T-cell (primary cell): ENCODE measurements at regions not wholly inside any gene's neighbourhood (a gene's known extent, or its start where the extent isn't known, plus 50 kb on each side); places are given as distances from the start of the nearest gene placed in this dataset.

Experiments
- ATAC-seq, 4 experiments: fragments of 200-7000 bp in 3 of 4; fragments of 150-1000 bp in 1 of 4; cut with Tn5 transposase; replicated peaks in 1 of 4; 1 replicate in 3 of 4; 2 replicates in 1 of 4; pipeline ENCODE4 v1.10.0; 2021; ENCODE audit warnings: moderate library complexity in 3 of 4, mild to moderate bottlenecking in 2 of 4, moderate number of reproducible peaks in 1 of 4
- CTCF ChIA-PET, 2 donors: fragments of 300-600 bp; sonication (Branson Sonifier 250); formaldehyde crosslinking; loops; one replicate each; lab custom pipeline; 2022; ENCODE audit warnings: antibody characterized with exemption in 2 of 2; lab: Charles Lee
- POLR2A ChIA-PET, 2 donors: fragments of 300-600 bp; sonication (Branson Sonifier 250); formaldehyde crosslinking; loops; one replicate each; lab custom pipeline; 2022; ENCODE audit warnings: antibody characterized with exemption in 2 of 2; lab: Charles Lee
- DNase-seq, 35 experiments: peaks; one replicate each; pipeline versions ENCODE4 v3.0.0 to v3.0.0-alpha.2; 2013 to 2023
- H3K27ac ChIP-seq: one replicate; pipeline ENCODE4 v1.5.1; 2013; ENCODE audit warnings: low read length
- H3K27me3 ChIP-seq, 2 experiments: replicated peaks in 1 of 2; 1 replicate in 1 of 2; 2 replicates in 1 of 2; pipeline versions ENCODE4 v1.6.1 to v1.7.0; 2013; ENCODE audit warnings: low read length in 1 of 2, mixed read lengths in 1 of 2; ENCODE audit not compliant: control insufficient read depth in 2 of 2, insufficient read depth in 2 of 2; ENCODE audit errors: extremely low read depth in 1 of 2
- H3K36me3 ChIP-seq, 2 donors: 1 replicate in 1 of 2; 2 replicates in 1 of 2; pipeline versions ENCODE4 v1.6.1 to v1.7.0; 2013; ENCODE audit warnings: low read length in 1 of 2; ENCODE audit not compliant: control insufficient read depth in 2 of 2, insufficient read depth in 1 of 2; ENCODE audit errors: extremely low read depth in 1 of 2
- H3K4me1 ChIP-seq, 2 experiments: 1 replicate in 1 of 2; 2 replicates in 1 of 2; pipeline versions ENCODE4 v1.6.1 to v1.7.0; 2013; ENCODE audit warnings: low read length in 2 of 2, mixed read lengths in 1 of 2; ENCODE audit not compliant: insufficient read depth in 2 of 2, control insufficient read depth in 1 of 2; ENCODE audit errors: extremely low read depth in 1 of 2
- H3K4me3 ChIP-seq, 2 donors: 1 replicate in 1 of 2; 2 replicates in 1 of 2; pipeline versions ENCODE4 v1.5.1 to v1.7.0; 2013; ENCODE audit warnings: mild to moderate bottlenecking in 2 of 2, low read length in 1 of 2, moderate library complexity in 1 of 2; ENCODE audit not compliant: control insufficient read depth in 1 of 2; ENCODE audit errors: extremely low read depth in 1 of 2
- H3K9me3 ChIP-seq: 2 replicates; pipeline ENCODE4 v1.7.0; 2013
- H3K27ac Mint-ChIP-seq, 2 donors: one replicate each; pipeline ENCODE4 v1.8.0; 2020 to 2021; ENCODE audit warnings: mild to moderate bottlenecking in 2 of 2, mixed read lengths in 2 of 2
- H3K27me3 Mint-ChIP-seq, 2 donors: one replicate each; pipeline ENCODE4 v1.8.0; 2021 to 2022; ENCODE audit warnings: mixed read lengths in 2 of 2
- H3K36me3 Mint-ChIP-seq: one replicate; pipeline ENCODE4 v1.8.0; 2021; ENCODE audit warnings: mixed read lengths
- H3K4me1 Mint-ChIP-seq, 3 donors: one replicate each; pipeline ENCODE4 v1.8.0; 2020 to 2022; ENCODE audit warnings: mixed read lengths in 3 of 3, mild to moderate bottlenecking in 1 of 3
- H3K4me3 Mint-ChIP-seq, 3 donors: one replicate each; pipeline ENCODE4 v1.8.0; 2020 to 2022; ENCODE audit warnings: mild to moderate bottlenecking in 3 of 3, mixed read lengths in 3 of 3, moderate library complexity in 3 of 3
- H3K9me3 Mint-ChIP-seq, 3 donors: one replicate each; pipeline ENCODE4 v1.8.0; 2020 to 2022; ENCODE audit warnings: mixed read lengths in 3 of 3
- WGBS: methylation state at CpG from one replicate; pipeline ENCODE4 v1.1.5; 2013; ENCODE audit warnings: missing lambda C conversion rate; ENCODE audit not compliant: insufficient coverage; 5-methylcytosine and 5-hydroxymethylcytosine counted together

DNA sequence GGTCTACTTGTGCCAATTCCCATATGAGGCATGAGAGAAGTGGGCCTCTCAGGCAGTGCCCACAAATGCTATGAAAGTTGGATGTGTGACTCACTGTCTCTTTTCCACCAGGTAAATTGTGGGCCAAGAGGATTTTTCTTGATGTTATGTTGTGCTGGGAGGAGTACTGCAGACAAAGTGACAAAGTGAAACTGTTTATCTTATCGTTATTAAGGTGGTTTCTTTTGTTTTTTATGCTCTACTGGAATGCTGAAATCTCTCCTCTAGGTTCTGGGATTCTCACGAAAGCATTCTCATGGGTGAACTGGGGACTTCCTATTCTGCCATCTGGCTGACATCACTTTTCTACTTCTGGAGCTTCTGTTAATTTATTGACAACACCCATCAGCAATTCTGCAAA is 919.6 kb upstream of the EPHA6 start:
- Histone ChIP-seq H3K27ac (no peak overlapping the region), H3K27me3 (peaks cover 0 to 3% of the 10 kb centered on the region in 2 experiments), H3K4me3 (no peak overlapping the region), H3K4me1 (no peaks in the 10 kb centered on the region), H3K36me3 (no peaks in the 10 kb centered on the region), H3K9me3 (no peaks in the 10 kb centered on the region)
- no CpG with 5 or more reads among the region's 2 CpGs for WGBS
- no peak for DNase-seq
- ATAC-seq = no peak
- H3K36me3 Mint-ChIP-seq = no peaks in the 10 kb centered on the region
- no peak overlapping the region for H3K27ac Mint-ChIP-seq
- peaks cover 3 to 12% (median 11%) of the 10 kb centered on the region in 3 donors for H3K9me3 Mint-ChIP-seq
- POLR2A ChIA-PET = no interaction called here
- H3K4me1 Mint-ChIP-seq = no peaks in the 10 kb centered on the region
- no peaks in the 10 kb centered on the region for H3K27me3 Mint-ChIP-seq
- CTCF ChIA-PET = no interaction called here
- no peak overlapping the region for H3K4me3 Mint-ChIP-seq

- no CpG with 5 or more reads among the region's 2 CpGs for WGBS
- no peak for DNase-seq
- POLR2A ChIA-PET = no interaction called here
- no peaks in the 10 kb centered on the region for H3K4me1 ChIP-seq
- no peak overlapping the region for H3K27ac ChIP-seq
- CTCF ChIA-PET = no interaction called here
- Mint-ChIP-seq H3K9me3 (peaks cover 3 to 12% (median 4%) of the 10 kb centered on the region in 3 donors), H3K4me1 (no peaks in the 10 kb centered on the region), H3K27ac (no peak overlapping the region), H3K4me3 (no peak overlapping the region), H3K27me3 (no peaks in the 10 kb centered on the region), H3K36me3 (no peaks in the 10 kb centered on the region)
- H3K9me3 ChIP-seq = no peaks in the 10 kb centered on the region
- ATAC-seq = no peak
- H3K4me3 ChIP-seq = no peak overlapping the region
- H3K27me3 ChIP-seq = no peaks in the 10 kb centered on the region
- no peaks in the 10 kb centered on the region for H3K36me3 ChIP-seq
Observed at GRCh38 chr3:95899494-95899893, 914.9 kb upstream of the EPHA6 start.

DNA sequence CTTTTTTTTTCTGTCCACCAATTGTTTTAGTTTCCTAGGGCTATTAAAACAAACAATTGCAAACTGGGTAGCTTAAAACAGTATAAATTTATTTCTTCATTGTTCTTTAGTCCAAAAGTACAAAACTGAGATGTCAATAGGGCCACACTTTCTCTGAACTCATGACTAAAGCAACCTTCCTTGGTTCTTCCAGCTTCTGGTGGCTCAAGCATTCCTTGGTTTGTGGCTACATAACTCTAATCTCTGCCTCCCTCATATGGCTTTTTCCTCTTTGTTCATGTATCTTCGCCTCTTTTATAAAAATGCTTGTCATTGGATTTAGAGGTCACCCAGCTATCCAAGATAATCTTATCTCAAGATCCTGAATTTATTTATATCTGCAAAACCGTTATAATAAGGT is 914.5 kb upstream of the EPHA6 start:
- Histone ChIP-seq H3K27me3 (no peaks in the 10 kb centered on the region), H3K4me3 (no peak overlapping the region), H3K9me3 (no peaks in the 10 kb centered on the region), H3K4me1 (no peaks in the 10 kb centered on the region), H3K27ac (no peak overlapping the region), H3K36me3 (no peaks in the 10 kb centered on the region)
- ChIA-PET POLR2A (no interaction called here), CTCF (no interaction called here)
- ATAC-seq (no peak), DNase-seq (no peak)
- Mint-ChIP-seq H3K4me3 (no peak overlapping the region), H3K36me3 (no peaks in the 10 kb centered on the region), H3K27me3 (no peaks in the 10 kb centered on the region), H3K27ac (no peak overlapping the region), H3K4me1 (no peaks in the 10 kb centered on the region), H3K9me3 (peaks cover 3 to 12% (median 4%) of the 10 kb centered on the region in 3 donors)
- no CpG with 5 or more reads among the region's 2 CpGs for WGBS

- Histone ChIP-seq H3K4me1 (no peaks in the 10 kb centered on the region), H3K36me3 (no peaks in the 10 kb centered on the region), H3K27me3 (no peaks in the 10 kb centered on the region), H3K9me3 (no peaks in the 10 kb centered on the region), H3K27ac (no peak overlapping the region), H3K4me3 (no peak overlapping the region)
- no peak overlapping the region for H3K4me3 Mint-ChIP-seq
- H3K4me1 Mint-ChIP-seq = no peaks in the 10 kb centered on the region
- H3K27me3 Mint-ChIP-seq = no peaks in the 10 kb centered on the region
- peaks cover 0 to 12% (median 3%) of the 10 kb centered on the region in 3 donors for H3K9me3 Mint-ChIP-seq
- H3K36me3 Mint-ChIP-seq = no peaks in the 10 kb centered on the region
- CTCF ChIA-PET = no interaction called here
- ATAC-seq (no peak), DNase-seq (no peak)
- no peak overlapping the region for H3K27ac Mint-ChIP-seq
- POLR2A ChIA-PET = no interaction called here
Observed at GRCh38 chr3:95901948-95902347, 912.4 kb upstream of the EPHA6 start.

- Histone ChIP-seq H3K4me1 (no peaks in the 10 kb centered on the region), H3K36me3 (no peaks in the 10 kb centered on the region), H3K27me3 (no peaks in the 10 kb centered on the region), H3K9me3 (no peaks in the 10 kb centered on the region), H3K4me3 (no peak overlapping the region), H3K27ac (no peak overlapping the region)
- no peaks in the 10 kb centered on the region for H3K36me3 Mint-ChIP-seq
- no peaks in the 10 kb centered on the region for H3K27me3 Mint-ChIP-seq
- H3K4me3 Mint-ChIP-seq = no peak overlapping the region
- DNase-seq (no peak), ATAC-seq (no peak)
- WGBS = no CpG with 5 or more reads among the region's 1 CpG
- peaks cover 0 to 3% (median 2%) of the 10 kb centered on the region in 3 donors for H3K9me3 Mint-ChIP-seq
- CTCF ChIA-PET = no interaction called here
- POLR2A ChIA-PET = no interaction called here
- H3K27ac Mint-ChIP-seq = no peak overlapping the region
- H3K4me1 Mint-ChIP-seq = no peaks in the 10 kb centered on the region
Observed at GRCh38 chr3:95905182-95905581, 909.2 kb upstream of the EPHA6 start.

GRCh38 chr3:95911767-95912166 is 902.6 kb upstream of the EPHA6 start:
- Histone ChIP-seq H3K4me3 (no peak overlapping the region), H3K27me3 (no peaks in the 10 kb centered on the region), H3K36me3 (no peaks in the 10 kb centered on the region), H3K4me1 (no peaks in the 10 kb centered on the region), H3K9me3 (no peaks in the 10 kb centered on the region), H3K27ac (no peak overlapping the region)
- Mint-ChIP-seq H3K27ac (no peak overlapping the region), H3K4me1 (no peaks in the 10 kb centered on the region), H3K36me3 (no peaks in the 10 kb centered on the region), H3K9me3 (peaks cover 0 to 13% (median 5%) of the 10 kb centered on the region in 3 donors), H3K4me3 (no peak overlapping the region), H3K27me3 (no peaks in the 10 kb centered on the region)
- ATAC-seq (no peak), DNase-seq (no peak)
- ChIA-PET CTCF (no interaction called here), POLR2A (no interaction called here)
- 50% methylated on average over 1 of the region's 1 CpG for WGBS

DNA sequence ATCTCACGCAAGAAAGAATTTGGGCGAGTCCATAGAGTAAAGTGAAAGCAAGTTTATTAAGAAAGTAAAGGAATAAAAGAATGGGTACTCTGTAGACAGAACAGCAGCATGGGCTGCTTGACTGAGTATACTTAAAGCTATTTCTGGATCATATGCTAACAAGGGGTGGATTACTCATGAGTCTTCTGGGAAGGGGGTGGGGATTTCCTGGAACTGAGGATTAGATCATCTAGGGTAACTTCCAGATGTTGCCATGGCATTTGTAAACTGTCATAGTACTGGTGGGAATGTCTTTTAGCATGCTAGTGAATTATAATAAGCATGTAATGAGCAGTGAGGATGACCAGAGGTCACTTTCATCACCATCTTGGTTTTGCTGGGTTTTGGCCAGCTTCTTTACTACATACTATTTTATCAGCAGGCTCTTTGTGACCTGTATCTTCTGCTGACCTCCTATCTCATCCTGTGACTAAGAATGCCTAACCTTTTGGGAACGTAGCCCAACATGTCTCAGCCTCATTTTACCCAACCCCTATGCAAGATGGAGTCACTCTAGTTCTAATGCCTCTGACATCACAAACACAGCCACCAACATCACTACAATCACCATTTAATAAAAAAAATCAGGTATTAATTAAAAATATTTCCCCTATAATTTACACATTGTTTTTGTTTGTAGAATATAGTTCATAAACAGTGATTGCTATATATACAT is 890.7 kb upstream of the EPHA6 start:
- ATAC-seq (no peak), DNase-seq (no peak)
- Histone ChIP-seq H3K4me3 (no peak overlapping the region), H3K9me3 (no peaks in the 10 kb centered on the region), H3K27me3 (no peaks in the 10 kb centered on the region), H3K4me1 (no peaks in the 10 kb centered on the region), H3K27ac (no peak overlapping the region), H3K36me3 (no peaks in the 10 kb centered on the region)
- H3K36me3 Mint-ChIP-seq = no peaks in the 10 kb centered on the region
- POLR2A ChIA-PET = no interaction called here
- 40% methylated on average over 1 of the region's 3 CpGs for WGBS
- CTCF ChIA-PET = no interaction called here
- no peak overlapping the region for H3K4me3 Mint-ChIP-seq
- no peaks in the 10 kb centered on the region for H3K27me3 Mint-ChIP-seq
- no peak overlapping the region for H3K27ac Mint-ChIP-seq
- H3K4me1 Mint-ChIP-seq = no peaks in the 10 kb centered on the region
- H3K9me3 Mint-ChIP-seq = peaks cover 3 to 9% (median 9%) of the 10 kb centered on the region in 3 donors
